Kidney epithelial cell (primary cell): ENCODE measurements at regions not wholly inside any gene's neighbourhood (a gene's known extent, or its start where the extent isn't known, plus 50 kb on each side); places are given as distances from the start of the nearest gene placed in this dataset.

ENCODE experiments used
- DNase-seq: peaks from one replicate; pipeline ENCODE4 v3.0.0-alpha.2; 2010; ENCODE audit warnings: low read depth
- H3K27me3 ChIP-seq: 2 replicates; pipeline ENCODE4 v1.6.0; 2011; ENCODE audit warnings: low read length; ENCODE audit not compliant: control insufficient read depth, insufficient read depth
- H3K36me3 ChIP-seq: 2 replicates; pipeline ENCODE4 v1.5.1; 2011; ENCODE audit warnings: low read length; ENCODE audit not compliant: control insufficient read depth, insufficient read depth
- H3K4me3 ChIP-seq: 2 replicates; pipeline ENCODE4 v1.5.1; 2011; ENCODE audit warnings: low read depth, mild to moderate bottlenecking, control low read depth, low read length
- TF ChIP-seq, protein P1 (sequence below): IDR thresholded peaks from 2 replicates; pipeline ENCODE4 v1.5.1; 2011; ENCODE audit warnings: mild to moderate bottlenecking, moderate library complexity, low read length, control low read depth, inconsistent platforms; ENCODE audit not compliant: insufficient read depth, poor library complexity, severe bottlenecking

DNA sequence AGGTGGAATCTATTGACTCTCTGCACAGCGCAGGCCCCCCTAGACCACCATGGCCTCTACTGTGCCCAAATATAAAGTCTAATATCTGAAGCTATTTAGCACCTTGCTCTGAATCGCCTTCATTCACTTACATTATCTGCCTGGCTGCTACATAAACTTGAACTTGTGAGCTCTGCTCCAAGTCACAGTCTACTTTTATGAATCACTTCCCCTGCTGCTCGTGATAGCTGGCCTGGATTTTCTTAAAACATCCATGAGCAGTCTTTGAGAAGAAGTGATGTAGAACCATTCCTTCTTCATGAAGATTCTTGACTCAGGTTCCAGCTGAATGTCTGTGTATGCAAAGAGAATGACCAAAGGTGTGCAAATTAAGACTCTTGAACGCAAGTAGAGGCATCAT lies 359.5 kb downstream of the RND3 start:
- H3K36me3 ChIP-seq, result no peaks in the 10 kb centered on the region
- no peak overlapping the region for H3K4me3 ChIP-seq
- H3K27me3 ChIP-seq, result no peaks in the 10 kb centered on the region
- DNase-seq, result no peak
- TF ChIP-seq, protein P1, sequence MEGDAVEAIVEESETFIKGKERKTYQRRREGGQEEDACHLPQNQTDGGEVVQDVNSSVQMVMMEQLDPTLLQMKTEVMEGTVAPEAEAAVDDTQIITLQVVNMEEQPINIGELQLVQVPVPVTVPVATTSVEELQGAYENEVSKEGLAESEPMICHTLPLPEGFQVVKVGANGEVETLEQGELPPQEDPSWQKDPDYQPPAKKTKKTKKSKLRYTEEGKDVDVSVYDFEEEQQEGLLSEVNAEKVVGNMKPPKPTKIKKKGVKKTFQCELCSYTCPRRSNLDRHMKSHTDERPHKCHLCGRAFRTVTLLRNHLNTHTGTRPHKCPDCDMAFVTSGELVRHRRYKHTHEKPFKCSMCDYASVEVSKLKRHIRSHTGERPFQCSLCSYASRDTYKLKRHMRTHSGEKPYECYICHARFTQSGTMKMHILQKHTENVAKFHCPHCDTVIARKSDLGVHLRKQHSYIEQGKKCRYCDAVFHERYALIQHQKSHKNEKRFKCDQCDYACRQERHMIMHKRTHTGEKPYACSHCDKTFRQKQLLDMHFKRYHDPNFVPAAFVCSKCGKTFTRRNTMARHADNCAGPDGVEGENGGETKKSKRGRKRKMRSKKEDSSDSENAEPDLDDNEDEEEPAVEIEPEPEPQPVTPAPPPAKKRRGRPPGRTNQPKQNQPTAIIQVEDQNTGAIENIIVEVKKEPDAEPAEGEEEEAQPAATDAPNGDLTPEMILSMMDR, result no peak

DNA sequence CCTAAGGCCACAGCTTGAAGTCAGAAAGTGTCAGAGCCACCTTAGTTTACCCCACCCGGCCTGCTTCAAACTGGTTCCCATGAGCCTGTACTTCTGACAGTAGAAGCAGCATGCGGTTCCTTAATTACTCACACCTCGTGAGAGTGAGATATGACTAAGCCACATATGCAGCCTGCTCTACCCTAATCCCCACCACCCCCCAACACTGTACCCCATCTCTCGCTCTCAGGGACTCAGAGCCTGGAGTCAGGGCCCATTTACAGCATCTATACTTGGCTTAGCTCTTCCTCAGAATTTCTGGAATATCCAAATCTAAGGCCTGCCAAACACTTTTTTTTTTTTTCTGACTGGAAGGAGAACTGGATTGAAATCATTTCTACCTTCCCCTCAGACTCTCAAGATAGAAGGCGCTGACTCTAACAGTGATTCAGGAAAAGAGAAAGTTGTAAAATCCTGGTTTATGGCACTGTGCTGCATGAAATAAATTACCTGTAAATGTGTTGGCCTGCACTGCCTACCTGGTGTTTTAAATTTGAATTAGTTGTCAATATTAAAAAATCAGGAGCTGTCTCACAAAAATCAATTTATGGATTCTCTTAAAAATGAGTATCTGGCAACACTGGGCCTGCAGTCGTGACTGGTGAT lies 360.0 kb downstream of the RND3 start:
- H3K4me3 ChIP-seq, result no peak overlapping the region
- TF ChIP-seq, protein P1, result no peak
- DNase-seq, result no peak
- no peaks in the 10 kb centered on the region for H3K36me3 ChIP-seq
- H3K27me3 ChIP-seq, result no peaks in the 10 kb centered on the region

DNA sequence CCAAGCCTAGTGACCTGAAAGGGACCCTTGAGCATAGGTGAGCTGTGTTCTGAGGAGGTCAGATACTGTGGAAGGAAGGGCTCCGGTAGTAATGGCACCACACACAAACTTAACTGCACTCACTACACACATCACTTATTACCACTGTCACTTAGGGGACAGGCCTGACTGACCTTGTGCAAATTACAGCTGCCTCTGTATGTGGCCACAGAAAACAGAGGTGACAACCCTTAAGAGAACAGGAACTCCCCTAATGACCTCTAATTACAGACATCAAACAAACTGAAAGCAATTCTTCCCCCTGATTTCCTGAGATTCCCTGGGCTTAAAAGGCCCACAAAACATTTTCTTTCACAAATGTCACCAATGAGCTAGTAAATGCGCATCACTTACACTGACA lies 360.6 kb downstream of the RND3 start:
- TF ChIP-seq, protein P1, result no peak
- no peak for DNase-seq
- Histone ChIP-seq H3K4me3 (no peak overlapping the region), H3K36me3 (no peaks in the 10 kb centered on the region), H3K27me3 (no peaks in the 10 kb centered on the region)

DNA sequence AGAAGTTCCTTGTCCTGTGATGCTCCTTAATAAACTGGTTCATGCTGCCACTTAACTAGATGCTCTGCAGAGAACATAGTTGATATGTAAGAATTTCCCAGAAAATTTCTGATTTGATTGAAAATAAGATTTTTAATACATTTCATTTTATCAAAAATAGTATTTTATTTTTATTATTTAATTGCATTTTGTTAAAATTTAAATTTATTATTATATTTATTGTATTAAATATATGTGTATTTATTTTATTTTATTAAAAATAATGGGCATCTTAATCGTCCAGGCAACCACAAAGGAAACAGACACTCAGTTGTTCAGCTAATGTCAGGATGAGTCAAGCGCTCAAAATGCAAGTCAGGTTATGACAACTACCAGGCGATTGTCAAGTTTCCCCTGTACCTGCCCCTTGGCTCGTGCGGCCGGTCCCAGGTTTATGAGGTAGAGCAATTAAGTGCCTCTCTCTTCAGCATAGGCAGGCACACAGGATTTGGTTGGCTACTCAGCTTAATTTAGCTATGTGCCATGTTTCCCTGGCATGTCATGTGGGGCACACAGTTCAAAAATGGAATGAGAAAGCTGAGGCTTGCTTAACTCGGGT lies 361.2 kb downstream of the RND3 start:
- no peaks in the 10 kb centered on the region for H3K27me3 ChIP-seq
- peak; percentile 69 for DNase-seq
- H3K36me3 ChIP-seq, result no peaks in the 10 kb centered on the region
- H3K4me3 ChIP-seq, result no peak overlapping the region
- TF ChIP-seq, protein P1, result no peak

DNA sequence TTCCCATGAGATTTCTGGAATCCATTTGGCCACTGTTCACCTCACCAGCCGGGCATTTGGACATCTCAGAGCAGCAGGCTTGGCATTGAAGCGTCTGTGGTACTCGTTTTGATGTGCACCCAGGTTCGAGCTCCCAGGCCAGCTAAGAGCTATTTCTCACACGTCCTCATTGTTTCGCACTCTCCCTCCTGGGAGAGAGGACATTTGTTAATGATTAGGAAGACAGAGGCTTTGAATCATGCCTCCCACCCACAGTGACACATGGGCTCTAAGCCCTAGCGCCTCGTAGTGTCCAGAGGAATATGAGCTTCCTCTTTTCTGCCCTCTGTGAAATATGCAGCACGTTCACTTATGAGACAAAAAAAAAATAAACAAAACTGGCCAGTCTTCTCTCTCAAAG lies 361.8 kb downstream of the RND3 start:
- Histone ChIP-seq H3K4me3 (no peak overlapping the region), H3K27me3 (no peaks in the 10 kb centered on the region), H3K36me3 (no peaks in the 10 kb centered on the region)
- peak; percentile 80 for DNase-seq
- TF ChIP-seq, protein P1, result peak; percentile 36

DNA sequence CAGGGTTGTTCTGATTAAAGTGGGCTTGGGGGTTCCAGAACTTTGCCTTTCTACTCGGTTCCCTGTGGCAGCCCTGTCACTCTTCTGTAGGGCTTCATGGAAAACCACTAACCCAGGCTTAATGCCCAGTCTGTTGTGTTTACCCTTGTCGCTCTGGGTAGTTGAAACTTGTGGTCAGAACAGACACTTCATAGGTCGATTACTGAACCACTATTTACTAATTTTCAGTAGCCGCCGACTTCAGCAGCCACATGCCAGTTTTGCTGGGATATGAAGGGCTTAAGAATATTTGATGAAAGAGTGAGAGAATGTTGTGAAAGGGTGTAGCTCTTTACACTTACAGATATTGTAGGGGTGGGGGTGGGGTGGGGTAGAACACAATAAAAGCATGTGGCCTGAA lies 362.3 kb downstream of the RND3 start:
- TF ChIP-seq, protein P1, result no peak
- no peaks in the 10 kb centered on the region for H3K36me3 ChIP-seq
- DNase-seq, result no peak
- H3K27me3 ChIP-seq, result no peaks in the 10 kb centered on the region
- no peak overlapping the region for H3K4me3 ChIP-seq
